CD1c-positive myeloid dendritic cell (primary cell): ENCODE measurements at regions not wholly inside any gene's neighbourhood (a gene's known extent, or its start where the extent isn't known, plus 50 kb on each side); places are given as distances from the start of the nearest gene placed in this dataset.
"Not testable (repeated sequence)": the region's sequence is repeated elsewhere in the genome, so short reads cannot be mapped to it uniquely, and the experiment has no call there.

Experiments
- DNase-seq: peaks from one replicate; pipeline ENCODE4 v3.0.0-alpha.2; 2016; ENCODE audit errors: extremely low spot score

- DNase-seq = no peak
These were observed 141.1 kb upstream of the PRSS16 start for GRCh38 chr6:27106382-27106781.

DNA sequence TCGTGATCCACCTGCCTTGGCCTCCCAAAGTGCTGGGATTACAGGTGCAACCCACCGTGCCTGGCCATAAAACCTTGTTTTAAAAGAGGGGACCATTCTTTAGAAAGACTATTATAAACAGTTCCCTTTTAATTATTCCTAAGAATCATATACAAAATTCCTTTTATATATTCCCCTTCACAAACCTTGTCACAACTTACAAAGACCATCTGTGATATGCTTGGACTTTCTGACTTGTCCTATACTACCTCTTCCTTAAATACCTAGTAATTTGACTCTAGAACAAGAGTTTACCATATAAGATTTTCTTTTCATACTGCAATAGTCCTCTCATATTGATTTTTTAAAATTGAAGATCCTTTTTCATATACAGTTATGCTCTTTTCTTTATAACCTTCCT, 135.8 kb upstream of the PRSS16 start:
- no peak for DNase-seq

GRCh38 chr6:27112974-27113373, 134.5 kb upstream of the PRSS16 start:
- no peak for DNase-seq

GRCh38 chr6:27119329-27119728, 128.2 kb upstream of the PRSS16 start:
- no peak for DNase-seq

DNA sequence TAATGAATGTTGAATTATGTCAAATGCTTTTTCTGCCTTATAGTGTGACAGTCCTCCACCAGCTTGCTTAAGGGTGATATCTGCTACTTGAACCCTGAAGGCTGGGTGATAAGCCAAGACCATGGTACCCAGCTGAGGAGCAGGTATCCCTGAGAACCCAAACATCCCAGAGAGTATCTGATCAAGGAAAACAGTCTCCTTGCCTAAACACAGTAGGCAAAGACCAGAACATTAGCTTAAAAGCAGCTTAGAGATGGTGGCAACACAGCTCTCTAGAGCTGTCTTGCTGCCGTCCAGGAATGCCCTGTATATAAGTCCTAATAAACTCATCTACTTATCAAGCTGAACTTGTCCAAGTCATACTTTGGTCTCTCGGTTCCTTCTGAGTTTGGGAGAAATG, 127.7 kb upstream of the PRSS16 start:
- DNase-seq = no peak

GRCh38 chr6:27121640-27122039, 125.9 kb upstream of the PRSS16 start:
- DNase-seq = no peak

GRCh38 chr6:27124252-27124657, 123.2 kb upstream of the PRSS16 start:
- no peak for DNase-seq

- DNase-seq = no peak
These were observed 121.3 kb upstream of the PRSS16 start for GRCh38 chr6:27126046-27126814.

DNA sequence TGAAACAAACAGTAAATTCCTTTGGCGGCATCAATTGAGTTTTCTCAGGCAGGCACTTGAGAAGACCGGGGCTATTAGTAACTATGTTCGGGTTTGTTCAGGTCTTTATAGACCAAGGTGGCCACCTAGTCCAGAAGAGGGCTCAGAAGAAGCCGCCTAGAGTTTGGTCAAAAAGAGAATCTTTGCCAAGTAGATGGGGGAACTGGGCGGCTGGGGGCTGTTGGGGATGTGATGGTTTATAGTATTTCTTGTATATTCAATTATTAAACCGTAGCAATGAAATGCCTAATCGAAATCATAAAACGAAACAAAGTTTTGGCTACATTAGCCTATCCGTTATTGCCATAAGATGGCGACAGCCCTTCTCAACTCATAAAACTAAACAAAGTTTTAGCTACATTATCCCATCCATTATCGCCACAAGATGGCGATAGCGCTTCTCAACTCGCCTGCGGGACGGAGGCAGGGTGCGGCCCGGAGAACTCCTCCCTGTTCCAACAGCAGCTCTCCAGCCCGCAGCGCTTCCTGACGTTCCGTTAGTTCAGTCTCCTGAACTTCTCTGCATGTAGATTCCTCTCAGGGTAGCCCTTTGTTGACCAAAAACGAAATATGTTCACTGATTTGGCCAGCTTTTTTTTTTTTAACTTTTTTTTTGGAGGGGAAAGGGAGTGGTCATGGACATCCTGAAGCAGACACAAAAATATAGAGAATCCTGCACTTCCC, 120.5 kb upstream of the PRSS16 start:
- peak; percentile 93 for DNase-seq

GRCh38 chr6:27127874-27128273, 119.6 kb upstream of the PRSS16 start:
- not testable (repeated sequence) for DNase-seq

- no peak for DNase-seq
These were observed 119.0 kb upstream of the PRSS16 start for GRCh38 chr6:27128311-27129094.

DNA sequence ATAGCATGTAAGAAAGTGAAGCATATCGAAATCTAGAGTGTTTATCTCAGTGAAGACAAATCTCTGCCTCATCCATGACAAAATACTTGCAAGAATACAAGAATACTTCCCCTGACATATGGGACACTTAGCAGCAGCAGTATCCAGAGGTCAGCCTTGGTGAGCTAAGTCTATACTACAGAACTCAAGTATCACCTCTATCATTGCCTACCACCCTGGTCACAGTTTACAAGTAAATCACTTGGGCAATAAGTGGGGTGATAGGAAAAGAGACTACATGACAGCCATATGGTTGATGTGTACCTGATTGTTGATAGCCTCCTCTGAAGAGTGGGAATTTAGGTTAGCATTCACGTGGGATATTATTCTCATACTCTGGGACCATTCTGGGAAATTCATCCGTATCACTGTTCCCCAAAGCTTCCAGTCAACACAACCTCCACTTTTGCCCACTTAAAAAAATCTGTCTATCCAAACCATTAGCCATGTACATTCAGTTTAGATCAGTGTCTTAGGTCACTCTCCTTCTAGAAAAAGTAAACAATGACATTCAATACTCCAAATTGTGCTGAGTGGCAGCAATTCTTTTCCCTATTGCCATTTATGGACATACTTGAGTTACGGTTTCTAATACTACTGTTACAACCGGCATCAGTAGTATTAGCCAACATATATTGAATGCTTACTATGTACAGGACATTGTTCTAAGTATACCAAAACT, 118.2 kb upstream of the PRSS16 start:
- no peak for DNase-seq

DNA sequence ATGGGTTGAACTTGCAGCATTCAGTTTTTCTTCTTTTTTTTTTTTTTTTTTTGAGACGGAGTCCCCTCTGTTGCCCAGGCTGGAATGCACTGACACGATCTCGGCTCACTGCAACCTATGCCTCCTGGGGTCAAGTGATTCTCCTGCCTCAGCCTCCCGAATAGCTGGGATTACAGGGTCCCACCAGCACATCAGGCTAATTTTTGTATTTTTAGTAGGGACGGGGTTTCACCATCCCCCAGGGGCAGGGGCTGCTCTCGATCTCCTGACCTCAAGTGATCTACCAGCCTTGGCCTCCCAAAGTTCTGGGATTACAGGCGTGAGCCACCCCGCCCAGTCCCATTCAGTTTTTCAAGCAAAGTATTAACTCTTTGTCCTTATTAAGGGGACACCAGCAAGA, 117.6 kb upstream of the PRSS16 start:
- no peak for DNase-seq

DNA sequence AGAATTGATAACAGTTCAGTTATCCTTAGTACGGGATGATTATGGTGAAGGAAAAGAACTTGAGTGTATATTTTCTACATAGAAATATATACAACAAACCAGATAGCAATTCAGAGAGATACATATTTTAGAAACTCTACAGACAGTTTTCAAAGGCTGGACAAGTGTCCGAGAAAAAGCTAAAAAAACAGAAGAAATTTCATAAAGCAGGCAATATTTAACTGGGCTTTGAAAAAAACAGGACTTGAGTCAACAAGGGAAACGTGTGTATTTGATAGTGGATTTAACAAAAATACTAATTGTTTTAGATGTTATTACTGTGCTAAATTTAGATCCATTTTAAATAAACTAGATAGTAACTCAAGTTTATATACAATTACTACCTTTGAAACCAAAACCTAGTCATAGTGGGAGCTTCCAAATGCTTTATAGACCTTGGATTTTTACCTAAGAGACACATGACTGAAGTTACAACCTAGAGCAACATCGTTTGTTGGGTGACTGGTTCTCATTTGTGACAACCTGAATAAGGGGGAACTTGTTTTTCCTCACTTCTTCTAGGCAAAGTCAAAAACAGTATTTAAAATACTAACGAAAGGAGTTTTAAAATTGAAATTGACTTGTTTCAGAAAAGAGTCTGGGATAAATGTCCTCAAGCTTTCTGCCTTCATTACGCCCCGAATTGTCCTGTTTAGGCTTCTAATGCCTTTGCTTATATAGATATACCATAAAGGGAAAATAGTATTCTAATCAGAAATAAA, 116.7 kb upstream of the PRSS16 start:
- no peak for DNase-seq

GRCh38 chr6:27132282-27132531, 115.3 kb upstream of the PRSS16 start:
- peak; percentile 29 for DNase-seq

DNA sequence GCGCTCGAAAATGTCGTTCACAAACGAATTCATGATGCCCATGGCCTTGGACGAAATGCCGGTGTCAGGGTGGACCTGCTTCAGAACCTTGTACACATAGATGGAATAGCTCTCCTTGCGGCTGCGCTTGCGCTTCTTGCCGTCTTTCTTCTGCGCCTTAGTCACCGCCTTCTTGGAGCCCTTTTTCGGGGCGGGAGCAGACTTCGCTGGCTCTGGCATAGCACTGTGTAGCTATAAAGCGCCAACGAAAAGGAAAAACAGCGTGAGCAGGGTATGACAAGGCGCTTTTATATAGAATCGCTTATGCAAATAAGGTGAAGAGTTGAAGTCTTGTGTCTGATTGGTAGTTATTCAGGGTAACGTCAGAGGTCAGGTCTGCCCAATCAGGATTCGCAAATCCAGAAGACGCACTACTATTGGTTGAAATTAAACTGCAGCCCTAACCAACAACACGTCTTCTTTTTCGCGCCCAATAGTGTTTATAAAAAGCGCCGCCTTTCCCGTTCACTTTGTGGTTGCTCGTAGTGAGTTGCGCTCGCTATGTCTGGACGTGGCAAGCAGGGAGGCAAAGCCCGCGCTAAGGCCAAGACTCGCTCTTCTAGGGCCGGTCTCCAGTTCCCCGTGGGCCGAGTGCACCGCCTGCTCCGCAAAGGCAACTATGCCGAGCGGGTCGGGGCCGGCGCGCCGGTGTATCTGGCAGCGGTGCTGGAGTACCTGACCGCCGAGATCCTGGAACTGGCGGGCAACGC, 114.8 kb upstream of the PRSS16 start:
- DNase-seq = peak; percentile 99

DNA sequence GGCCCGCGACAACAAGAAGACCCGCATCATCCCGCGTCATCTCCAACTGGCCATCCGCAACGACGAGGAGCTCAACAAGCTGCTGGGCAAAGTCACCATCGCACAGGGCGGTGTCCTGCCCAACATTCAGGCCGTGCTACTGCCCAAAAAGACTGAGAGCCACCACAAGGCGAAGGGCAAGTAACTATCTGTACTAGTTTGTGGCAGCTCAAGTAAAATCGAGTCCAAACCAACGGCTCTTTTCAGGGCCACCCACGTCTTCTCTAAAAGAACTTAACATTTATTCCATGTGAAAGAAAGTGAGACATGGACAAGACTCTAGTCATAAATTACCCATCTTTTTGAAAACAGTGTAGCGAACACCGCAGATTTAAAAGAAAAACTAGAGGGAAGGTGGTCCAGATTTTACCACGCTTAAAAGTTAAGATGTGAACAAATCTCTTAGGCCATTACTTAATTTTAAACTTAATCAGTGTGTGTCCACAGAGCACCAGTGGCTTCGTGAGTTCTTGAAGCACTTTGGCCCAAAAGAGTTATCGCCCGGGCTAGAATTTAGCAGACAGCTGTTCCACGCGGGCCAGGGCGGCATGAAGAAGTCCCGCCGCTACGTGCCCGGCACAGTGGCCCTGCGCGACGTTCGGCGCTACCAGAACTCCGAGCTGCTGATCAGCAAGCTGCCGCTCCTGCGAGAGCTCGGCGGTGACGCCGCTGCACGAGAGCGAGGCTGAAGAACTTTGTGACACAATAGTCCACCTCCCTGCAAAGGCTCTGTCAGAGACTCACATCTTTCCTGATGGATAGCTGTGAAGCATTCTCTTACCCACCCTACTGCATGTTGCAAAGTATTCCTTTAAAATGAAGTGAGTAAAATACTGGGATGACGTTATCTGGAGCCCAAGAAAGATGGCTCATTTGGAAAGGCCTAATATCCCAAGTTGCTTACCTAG, 113.9 kb upstream of the PRSS16 start:
- peak; percentile 56 for DNase-seq

DNA sequence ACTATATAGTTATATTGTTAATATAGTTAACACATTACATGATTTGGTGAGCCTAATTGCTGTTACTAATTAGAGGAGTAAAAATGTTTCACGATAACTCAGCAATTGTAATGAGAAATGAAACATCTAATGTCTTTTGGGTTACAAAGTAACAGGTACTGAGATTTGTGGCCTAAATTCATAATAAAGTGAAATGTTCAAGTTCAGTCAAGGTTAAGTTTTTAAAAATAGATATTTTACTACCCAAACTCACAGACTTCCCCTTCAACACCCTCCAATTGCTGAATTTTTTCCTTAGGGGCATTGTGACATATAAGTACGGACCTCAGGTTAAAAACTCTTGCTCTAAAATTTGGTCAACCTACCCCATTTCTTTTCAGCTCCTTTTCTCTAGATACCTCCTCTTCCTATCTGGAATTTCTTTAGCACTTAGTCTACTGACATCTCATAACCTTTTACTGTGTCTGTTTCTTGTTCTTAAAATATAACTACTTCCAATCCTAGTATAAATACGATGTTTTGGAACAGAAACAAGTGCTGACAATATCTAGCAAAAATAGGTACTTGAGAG, 112.3 kb upstream of the PRSS16 start:
- DNase-seq = no peak

GRCh38 chr6:27136077-27136644, 111.3 kb upstream of the PRSS16 start:
- no peak for DNase-seq
